DND-41 (cell line): ENCODE measurements at regions not wholly inside any gene's neighbourhood (a gene's known extent, or its start where the extent isn't known, plus 50 kb on each side); places are given as distances from the start of the nearest gene placed in this dataset.

ENCODE experiments used
- EZH2 ChIP-seq: IDR thresholded peaks from 3 replicates; pipeline ENCODE4 v1.6.1; 2012; ENCODE audit warnings: borderline replicate concordance, low read depth, mild to moderate bottlenecking, moderate library complexity, low read length, inconsistent platforms; ENCODE audit not compliant: severe bottlenecking
- TF ChIP-seq, protein P1 (sequence below): IDR thresholded peaks from 2 replicates; pipeline ENCODE4 v1.5.1; 2012; ENCODE audit warnings: borderline replicate concordance, low read length, moderate library complexity, mild to moderate bottlenecking; ENCODE audit not compliant: poor library complexity, severe bottlenecking; ENCODE audit errors: extremely low read depth

DNA sequence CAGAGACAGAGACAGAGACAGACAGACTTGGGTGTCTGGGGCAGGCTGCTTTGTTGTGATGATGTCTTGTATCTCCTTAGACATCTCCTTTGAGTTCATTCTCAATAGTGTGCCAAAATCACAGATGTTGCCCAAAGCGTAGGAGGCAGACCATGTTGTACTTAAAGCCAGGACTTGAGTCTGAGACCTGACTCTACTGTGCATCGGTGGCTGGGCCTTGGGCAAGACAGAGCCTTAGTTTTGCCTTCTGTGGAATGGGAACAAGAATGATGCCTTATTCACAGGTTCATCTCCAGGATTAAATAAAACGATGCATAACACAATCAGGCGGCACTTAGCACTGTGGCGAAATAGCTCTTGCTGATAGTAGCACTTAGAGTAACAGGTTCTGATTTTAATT lies 230.3 kb downstream of the AACS start:
- no peak for TF ChIP-seq EZH2
- TF ChIP-seq, protein P1, sequence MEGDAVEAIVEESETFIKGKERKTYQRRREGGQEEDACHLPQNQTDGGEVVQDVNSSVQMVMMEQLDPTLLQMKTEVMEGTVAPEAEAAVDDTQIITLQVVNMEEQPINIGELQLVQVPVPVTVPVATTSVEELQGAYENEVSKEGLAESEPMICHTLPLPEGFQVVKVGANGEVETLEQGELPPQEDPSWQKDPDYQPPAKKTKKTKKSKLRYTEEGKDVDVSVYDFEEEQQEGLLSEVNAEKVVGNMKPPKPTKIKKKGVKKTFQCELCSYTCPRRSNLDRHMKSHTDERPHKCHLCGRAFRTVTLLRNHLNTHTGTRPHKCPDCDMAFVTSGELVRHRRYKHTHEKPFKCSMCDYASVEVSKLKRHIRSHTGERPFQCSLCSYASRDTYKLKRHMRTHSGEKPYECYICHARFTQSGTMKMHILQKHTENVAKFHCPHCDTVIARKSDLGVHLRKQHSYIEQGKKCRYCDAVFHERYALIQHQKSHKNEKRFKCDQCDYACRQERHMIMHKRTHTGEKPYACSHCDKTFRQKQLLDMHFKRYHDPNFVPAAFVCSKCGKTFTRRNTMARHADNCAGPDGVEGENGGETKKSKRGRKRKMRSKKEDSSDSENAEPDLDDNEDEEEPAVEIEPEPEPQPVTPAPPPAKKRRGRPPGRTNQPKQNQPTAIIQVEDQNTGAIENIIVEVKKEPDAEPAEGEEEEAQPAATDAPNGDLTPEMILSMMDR: no peak
